Posterior vena cava (tissue), 2 donors: ENCODE measurements at regions not wholly inside any gene's neighbourhood (a gene's known extent, or its start where the extent isn't known, plus 50 kb on each side); places are given as distances from the start of the nearest gene placed in this dataset.

Experiments used
- DNase-seq: peaks from one replicate; pipeline ENCODE4 v3.0.0-alpha.2; 2020; ENCODE audit warnings: low spot score
- intact Hi-C, 2 donors: fragments of 100-400 bp; cut with DNase I; formaldehyde crosslinking; loops; one replicate each; pipeline versions ENCODE4 v1.14.1 to v1.14.2; 2022 to 2023
- donor health status: DM: yes; HTN: yes; CAD: no.
- donor health status: DM: yes; HTN: yes; CAD: no.

DNA sequence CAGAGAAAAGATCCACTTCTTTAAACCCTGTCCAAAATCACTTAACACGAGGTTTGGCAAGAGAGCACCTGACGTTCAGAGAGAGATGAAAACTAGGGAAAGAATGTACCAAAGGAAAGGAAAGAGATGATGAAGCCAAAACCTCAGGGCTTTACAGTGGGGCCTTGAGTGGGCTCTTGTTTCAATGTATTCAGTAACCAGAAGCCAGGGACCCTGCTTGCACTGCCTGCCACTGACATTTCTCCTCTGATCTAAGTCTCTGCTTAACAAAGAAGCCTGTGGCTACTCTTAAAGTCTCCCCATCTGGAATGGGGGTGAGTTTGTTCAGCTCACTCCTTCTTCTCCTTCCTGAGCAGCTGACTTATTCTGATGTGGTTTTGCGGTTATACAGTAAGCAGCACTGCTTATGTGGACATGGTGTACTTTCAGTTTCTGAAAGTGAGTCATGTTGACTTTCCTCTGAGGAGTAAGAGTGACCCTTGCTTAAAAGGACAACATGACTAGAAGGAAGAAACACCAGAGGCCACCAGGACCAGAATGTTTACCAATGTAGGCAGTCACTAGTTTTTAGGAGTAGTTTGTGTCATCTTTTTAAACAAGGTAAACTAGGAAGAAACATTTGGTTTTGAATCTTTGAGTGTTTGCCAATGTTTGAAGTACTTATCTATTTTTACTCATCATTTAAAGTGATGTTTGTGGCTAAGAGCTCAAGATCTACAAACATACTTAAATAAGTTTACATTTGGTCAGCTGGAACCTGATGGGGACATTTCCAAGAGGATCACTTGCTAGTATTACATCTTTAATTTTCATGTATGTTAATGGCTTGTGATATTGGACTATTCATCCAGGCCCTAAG, 87.4 kb downstream of the FASLG start:
- intact Hi-C loops = loop anchor here in 1 of 2 donors (10.0 kb wide), 1 partner anchor 458 kb away; the partner anchor contains the start of gene TNFSF4

DNA sequence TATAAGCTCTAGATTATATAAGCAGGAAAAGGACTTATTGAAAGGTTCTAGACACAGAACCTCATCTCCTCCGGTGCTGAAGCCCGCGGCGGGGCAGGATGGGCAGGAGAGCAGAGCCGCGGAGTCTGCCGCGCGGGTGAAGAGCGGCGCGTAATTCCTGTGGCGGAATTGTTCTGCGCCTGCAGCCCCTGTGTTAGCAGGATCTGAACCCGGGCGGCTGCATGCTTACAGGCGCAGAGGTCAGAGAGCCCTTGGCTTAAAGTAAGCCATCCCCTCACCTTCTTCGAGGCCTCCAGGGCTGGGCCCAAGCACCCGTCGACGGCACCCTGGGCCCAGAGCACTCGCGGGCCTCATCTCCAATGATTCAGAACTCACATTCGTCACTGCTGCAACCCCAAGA, 89.3 kb downstream of the FASLG start:
- intact Hi-C loops = loop anchor here in 1 of 2 donors (10.0 kb wide), 1 partner anchor 457 kb away; the partner anchor contains the start of gene TNFSF4

More for the DNA sequence above, 87.4 kb downstream of the FASLG start:
- DNase-seq = no peak

DNA sequence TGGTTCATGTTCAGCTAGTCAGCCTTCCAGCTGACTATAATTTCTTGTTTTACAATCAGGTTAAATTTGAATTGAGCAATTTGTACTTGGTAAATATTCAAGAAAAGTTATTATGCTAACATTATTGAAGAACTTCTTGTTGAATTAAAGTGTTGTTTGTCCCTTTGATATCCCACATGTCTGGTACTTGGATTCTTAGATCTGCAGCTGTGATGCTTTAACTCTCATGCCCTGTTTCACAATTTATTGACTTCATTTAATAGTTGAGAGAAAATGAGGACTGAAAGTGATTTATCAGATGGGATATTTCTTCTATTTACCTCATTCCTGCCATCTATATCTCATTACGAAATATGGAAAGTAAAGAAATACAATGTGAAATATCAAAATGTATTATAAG, 92.8 kb downstream of the FASLG start:
- DNase-seq = no peak
- intact Hi-C loops = loop anchor here in 1 of 2 donors (1.0 kb wide), 1 partner anchor 24 kb away; no protein-coding TSS in a partner anchor

More for the DNA sequence above, 89.3 kb downstream of the FASLG start:
- DNase-seq = no peak

DNA sequence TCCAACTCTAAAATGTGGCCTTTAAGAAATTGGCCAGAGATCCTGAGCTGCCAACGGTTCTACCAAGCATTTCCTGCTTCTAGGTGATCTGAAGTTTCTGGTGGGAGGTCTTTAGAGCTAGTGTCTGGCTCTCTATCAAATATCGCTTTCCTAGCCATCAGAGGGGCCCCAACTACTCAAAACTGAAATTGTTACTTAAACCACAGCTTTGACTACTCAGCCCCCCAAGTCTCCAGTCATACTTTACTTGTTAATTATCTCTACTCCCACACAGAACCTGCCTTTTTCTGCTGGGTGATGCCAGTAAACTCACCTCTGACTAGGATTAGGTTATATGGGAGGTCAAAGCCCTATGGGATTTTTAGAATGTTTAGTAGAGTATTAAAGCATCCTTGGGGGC, 95.1 kb downstream of the FASLG start:
- no peak for DNase-seq
- intact Hi-C loops = no loop called here

DNA sequence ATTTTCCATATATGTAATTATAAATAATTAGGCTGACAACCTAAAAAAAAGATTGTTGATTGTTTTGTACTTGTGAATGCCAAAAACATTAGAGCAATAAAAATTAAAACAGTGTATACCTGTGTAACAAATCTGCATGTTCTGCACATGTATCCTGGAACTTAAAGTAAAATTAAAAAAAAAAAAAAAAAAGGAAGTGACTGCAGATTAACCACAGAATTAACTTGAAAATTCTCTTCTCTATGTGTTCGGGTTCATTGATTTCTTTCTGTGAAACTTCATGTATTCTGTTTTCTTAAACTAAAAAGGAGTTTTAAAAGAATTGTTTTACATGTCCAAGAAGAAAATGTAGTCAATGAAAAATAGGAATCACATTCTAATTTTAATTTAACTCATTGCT, 95.7 kb downstream of the FASLG start:
- intact Hi-C loops = no loop called here
- no peak for DNase-seq

DNA sequence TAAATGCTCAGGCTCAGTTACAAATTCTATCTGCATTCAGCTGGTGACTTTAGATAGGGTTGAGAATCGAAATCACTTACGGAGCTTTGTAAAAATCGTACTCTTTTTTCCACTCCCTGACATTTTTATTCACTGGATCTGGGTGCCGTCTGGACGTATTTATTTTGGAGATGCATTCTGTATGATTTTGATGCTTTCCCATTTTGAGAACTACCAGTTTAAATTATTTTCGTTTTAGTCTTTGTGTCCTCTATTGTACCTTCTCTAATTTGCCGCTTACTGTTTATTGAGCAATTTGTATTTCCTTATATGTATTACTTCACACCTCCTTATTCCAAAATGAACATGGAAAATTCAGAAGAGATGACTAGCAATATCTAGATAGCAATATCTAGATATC, 96.2 kb downstream of the FASLG start:
- intact Hi-C loops = no loop called here

DNA sequence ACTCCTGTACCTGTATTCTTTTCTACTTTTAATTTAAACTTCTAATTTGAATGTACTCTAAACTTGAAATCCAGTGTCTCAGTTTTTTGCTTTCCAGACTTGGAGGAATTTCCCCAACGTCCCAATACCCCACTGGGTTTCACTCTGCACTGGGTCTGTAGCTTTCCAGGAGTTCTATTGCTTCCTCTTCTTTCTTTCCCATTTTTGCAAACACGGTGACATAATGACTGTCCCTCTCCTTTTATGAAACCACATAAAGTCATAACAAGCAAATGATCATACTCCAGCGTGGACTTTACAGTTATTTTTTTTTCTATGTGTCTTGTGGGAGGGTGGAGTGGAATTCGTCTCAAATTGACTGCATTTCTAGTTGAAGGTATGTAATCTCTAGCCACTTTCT, 97.1 kb downstream of the FASLG start:
- intact Hi-C loops = no loop called here
- DNase-seq = no peak

More for the DNA sequence above, 96.2 kb downstream of the FASLG start:
- no peak for DNase-seq

DNA sequence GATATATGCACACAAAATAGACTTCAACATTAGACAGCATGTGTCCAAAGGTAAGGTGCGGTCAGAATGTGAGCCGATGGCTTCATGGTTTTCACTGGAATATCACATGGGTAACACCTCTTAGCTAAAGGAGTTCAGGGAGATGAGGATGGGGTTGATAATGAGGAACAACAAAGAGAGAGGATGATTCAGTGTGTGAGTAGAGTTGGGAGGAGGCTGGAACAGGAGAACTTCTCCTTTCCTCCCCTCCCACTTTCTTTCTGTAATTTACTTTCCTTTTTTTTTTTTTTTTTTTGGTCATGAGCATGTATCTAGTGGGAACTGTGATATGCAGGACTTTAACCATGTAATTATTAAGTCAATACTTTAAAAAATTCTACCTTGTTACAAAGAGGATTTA, 99.4 kb downstream of the FASLG start:
- intact Hi-C loops = no loop called here
- no peak for DNase-seq

DNA sequence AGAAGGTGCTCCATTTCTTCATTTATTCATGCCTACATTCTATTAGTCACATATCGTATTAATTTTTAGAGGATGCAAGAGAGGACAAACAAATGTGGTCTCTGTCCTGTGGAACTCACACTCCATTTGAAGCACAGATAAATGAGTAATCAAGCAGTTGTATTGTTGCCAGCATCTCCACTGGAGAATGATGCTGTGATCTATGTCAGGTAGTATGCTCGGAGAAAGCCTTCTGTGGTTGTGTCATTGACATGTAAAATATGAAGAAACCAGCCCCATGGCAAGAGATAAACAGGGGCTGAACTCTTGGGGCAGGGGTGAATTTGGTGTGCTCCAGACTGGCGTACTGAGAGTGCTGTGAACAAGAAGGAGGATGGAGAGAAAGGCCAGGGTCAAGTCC, 101.2 kb downstream of the FASLG start:
- no peak for DNase-seq
- intact Hi-C loops = no loop called here

DNA sequence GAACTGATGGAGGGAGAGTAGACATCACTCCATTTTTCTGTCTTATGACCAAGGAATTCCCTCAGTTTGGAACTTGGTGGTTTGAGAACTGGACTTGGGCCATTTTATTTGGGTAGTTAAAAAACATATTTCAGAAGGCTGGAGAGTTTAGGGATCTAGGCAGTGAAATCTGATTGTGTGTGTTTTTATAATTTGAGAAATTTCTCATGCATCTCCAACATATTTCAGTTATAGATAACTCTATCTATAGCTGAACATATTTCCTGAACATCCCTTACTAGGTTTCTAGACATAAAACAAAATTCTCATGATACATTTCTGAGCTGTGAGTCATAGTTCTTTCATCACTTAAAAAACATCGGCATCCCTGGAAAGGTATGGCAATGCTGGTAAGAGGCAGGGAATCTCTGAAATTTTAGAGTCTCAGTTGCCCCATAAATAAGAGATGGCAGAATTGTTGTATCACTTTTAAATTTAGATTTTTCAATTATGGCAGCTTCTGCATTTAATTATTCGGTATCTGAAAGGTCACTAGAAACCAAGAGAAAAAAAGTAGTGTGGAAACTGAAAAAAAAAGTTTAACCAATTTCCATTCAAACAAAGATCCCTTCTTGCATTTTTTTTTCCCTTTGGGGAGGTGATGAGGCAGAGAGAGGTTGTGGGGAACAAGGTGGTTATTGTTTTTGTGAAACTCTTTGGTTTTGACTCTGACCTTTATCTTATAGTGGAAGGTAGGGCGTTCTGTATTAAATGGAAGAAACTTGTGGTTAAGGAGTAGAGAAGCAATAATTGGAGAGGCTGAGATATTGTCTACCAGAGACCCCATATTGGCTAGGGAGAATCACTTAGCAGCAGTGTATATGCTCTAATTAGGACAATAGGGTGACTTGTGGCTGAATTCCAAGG, 102.9 kb downstream of the FASLG start:
- intact Hi-C loops = no loop called here
- no peak for DNase-seq

DNA sequence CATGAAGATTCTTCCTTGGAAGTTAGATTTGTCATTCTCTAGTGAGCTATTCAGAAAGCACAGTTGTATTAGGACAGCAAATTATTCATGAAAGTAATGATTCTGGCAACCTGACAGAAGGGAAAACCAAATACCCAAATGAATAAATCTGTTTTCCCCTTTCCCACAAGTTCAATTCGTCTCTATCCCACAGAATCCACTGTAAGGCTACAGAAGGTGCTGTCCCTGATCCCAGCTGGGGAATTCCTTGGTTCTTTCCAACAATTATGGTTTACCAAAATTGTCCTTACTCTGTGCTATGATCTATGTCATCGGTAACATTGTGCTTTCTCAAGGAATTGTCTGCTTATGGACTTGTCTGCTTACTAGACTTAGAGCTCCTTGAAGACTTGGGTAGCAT, 104.2 kb downstream of the FASLG start:
- no peak for DNase-seq
- intact Hi-C loops = no loop called here

DNA sequence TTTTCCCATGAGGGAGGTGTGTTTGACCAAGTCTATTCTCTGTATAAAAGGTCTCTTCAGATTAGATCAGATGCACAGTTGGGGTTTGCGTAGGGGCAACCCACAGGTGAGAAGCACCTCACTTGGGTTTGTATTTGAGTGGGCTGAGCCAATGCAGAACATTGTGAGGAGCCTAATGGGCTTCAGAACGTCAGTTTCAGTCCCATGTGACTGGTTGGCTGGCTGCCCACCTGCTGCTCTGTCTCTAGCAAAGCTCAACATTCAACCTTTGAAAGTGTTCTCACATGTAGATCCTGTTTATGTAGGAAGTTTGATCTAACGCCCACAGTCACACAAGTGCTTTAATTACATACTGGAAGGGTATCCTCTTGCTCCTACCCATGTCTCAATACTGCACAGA, 105.5 kb downstream of the FASLG start:
- intact Hi-C loops = no loop called here
- no peak for DNase-seq

DNA sequence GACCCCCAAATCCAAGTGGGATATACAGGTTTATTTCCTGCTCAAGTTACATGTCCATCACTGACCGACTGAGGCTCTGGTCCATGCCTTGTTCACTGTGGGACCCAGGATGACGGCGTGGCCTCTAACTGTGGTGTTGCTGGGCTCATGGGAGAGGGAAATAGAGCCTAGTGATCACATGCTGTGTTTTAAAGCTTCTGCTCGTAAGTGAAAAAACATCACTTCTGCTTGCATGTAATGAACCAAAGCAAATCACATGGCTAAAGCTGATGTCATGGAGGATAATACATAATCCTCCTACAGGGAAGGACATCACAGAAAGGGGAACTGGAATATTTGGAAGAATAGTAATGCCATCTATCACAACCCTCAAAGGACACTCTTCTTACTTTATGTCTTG, 107.6 kb downstream of the FASLG start:
- DNase-seq = peak; percentile 71
- intact Hi-C loops = no loop called here

DNA sequence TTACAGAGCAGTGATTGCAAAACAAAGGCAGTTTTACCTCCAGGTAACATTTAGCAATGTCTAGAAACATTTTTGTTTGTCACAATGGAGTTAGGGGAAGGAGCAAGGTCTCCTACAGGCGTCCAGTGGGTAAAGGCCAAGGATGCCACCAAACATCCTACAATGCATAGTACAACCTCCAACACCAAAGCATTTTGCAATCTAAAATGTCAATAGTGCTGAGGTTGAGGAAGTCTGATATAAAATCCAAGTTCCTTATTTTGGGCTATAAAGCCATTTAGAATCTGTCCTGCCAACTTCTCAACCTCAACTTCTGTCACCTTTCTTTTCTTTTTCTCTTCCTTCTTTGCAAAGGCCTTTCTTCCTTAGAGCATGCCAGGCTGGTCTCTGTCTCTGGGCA, 111.2 kb downstream of the FASLG start:
- intact Hi-C loops = no loop called here
- no peak for DNase-seq

DNA sequence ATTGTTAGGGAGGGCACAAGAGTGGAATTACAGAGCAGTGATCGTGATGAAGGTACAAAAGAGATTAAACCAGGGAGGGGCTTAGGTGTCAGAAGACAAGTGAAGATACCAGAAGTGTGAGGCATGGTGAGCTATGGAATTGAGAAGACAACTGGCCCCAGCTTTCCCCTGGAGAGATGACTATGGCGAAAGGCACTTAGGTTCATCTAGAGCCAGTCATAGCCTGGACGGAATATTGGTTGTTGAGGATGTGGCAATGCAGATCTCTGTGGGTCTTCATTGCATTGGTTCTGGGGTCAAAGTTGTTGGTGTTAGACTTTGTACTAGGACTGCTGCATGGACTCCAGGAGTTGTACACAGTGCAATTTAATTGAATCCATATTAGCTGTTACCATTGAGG, 115.7 kb downstream of the FASLG start:
- intact Hi-C loops = no loop called here
- DNase-seq = no peak

DNA sequence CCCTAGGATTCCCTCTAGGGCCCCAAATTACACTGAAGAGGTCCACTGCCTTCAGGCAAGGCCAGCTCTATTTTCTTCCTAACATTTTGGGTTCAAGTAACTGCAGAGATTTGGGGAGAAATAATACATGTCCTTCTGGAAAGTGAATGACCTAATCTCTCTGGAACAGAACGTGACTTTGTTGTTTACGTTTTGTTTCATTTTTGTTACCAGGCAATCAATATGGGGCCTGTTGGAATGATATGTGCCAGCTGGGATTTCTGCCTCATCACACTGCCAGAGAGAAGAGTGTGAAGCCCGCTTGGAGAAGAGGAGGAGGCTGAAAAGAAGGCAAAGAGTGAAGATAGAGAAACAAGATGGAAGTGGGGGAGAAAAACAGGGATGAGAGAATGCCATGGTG, 116.7 kb downstream of the FASLG start:
- intact Hi-C loops = no loop called here
- DNase-seq = no peak

DNA sequence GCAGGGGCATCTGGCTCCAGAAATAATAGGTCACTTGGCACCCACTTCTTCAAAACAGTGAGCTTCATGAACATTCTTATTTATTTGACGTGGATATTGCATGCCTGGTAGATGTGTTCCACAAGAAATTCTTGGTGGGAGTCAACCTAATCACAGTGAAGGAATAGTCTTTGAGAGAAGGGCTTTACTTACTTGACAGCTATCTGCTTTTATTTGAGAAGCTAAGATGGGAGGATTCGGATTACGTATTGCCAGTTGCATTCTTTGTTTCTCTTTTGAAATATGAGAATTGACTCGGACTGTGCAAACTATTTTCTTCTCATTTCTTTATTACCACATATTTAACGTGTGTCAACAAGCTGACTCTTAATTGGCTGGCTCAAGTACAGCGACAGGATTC, 117.2 kb downstream of the FASLG start:
- intact Hi-C loops = no loop called here
- no peak for DNase-seq

DNA sequence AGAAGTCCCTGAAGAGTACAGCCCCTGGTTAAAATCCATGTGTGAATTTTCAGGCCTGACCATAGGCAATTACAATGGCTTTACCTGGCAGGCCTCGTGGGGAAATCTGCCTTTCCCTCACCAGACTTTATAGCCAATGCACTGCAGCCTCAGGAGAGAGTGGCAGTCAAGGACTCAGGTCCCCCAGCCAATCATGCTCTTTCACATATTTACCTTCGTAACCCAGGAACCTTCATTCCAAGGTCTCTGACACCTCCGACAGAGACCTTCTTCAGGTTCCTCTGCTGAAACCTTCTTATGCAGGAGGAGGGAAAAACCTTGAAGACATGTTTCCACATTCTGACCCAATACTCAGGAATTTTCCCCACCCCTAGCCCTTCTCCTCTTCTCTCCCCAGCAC, 118.9 kb downstream of the FASLG start:
- intact Hi-C loops = no loop called here

DNA sequence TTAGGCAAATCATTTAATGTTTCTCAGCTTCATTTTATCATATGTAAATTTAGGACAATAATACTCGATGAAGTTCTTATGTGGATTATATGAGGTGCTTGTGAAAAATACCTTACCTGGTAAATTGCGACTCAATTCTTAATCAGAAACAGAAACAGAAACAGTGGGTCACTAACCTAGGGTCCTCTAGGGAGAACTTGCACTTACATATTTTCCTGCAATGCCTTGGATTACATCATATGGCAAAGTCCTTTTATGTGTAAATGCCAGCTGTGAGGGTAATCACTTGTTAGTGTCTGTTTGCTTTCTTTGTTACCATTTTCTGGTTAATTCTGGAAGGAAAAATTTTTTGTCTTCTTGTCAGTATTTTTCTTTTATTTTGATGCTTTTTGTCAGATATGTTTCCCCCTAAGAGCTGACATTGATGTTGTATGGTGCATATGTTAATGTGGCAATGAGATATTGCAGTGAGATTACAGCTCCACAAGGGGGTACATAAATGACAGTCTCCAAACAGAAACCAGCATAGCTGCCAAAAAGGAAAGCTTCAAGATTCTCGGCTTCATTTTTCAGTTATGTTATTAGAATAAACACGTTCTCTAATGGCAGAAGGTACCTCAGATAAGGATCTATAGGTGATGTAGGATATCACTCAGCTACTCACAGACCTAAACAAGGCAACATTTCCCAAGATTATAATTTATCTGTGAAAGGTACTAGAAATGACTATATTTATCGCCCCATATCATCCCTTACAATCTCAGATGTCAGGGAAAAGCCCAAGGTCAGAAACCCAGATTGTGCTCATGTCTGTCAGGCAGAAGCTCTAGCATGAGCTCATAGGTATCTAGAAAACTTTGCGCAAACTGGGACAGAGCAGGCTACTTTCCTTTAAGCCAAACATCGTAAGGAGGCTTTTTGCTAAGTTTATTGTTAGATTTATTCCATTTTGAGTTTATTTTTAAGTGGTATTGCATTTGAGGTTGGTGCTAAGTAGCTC, 119.9 kb downstream of the FASLG start:
- no peak for DNase-seq
- intact Hi-C loops = no loop called here

More for the DNA sequence above, 118.9 kb downstream of the FASLG start:
- no peak for DNase-seq
